ENCODE measurements at regions not wholly inside any gene's neighbourhood (a gene's known extent, or its start where the extent isn't known, plus 50 kb on each side); places are given as distances from the start of the nearest gene placed in this dataset.

DNA sequence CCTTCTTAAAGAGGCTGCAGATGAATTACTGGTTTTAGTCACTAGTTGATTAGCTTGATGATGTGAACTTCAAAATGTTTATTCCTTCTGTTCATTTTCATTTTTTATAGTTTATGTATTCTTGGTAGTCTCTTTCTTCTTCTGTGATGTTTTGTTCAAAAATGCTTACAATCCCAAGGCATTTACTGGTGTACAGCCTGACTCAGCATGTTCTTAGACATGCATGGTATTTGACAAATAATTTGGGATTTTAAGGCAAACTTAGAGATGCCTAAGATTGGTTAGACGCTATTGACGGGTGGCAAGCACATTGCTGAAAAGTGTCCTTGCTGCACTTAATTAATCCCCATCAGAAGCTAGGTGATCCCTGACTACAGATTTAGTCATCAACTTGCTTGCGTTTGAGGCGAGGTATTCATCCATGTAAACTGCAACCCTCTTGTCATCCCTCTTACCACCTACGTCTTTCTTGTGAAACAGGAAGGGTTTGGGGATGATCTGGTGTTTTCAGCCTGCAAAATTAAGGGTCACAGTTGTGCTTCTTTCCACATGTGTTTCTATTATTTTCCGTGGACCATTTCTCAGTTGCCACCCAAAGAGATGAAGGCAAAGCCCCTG lies 331.8 kb downstream of the DKK2 start:
- H3K4me1 Mint-ChIP-seq (ENCODE audit: low read depth, unreplicated experiment), result peaks cover 17% of the 10 kb centered on the region
- Histone ChIP-seq H4K20me1 (ENCODE audit: insufficient read depth, low read length) (no peaks in the 10 kb centered on the region), H3K4me1 (ENCODE audit: insufficient read depth, low read length) (peaks cover 10% of the 10 kb centered on the region), H3K9me3 (ENCODE audit: insufficient read depth, low read depth, low read length) (no peaks in the 10 kb centered on the region), H3K27me3 (ENCODE audit: insufficient read depth, low read length) (no peaks in the 10 kb centered on the region), H3K79me2 (ENCODE audit: insufficient read depth, low read length) (no peaks in the 10 kb centered on the region), H3K4me2 (ENCODE audit: low read length) (no peak overlapping the region), H3K27ac (ENCODE audit: low read depth, low read length) (no peak overlapping the region), H2AFZ (ENCODE audit: low read depth, low read length) (no peak overlapping the region), H3K9ac (ENCODE audit: low read length) (no peak overlapping the region), H3K36me3 (ENCODE audit: insufficient read depth, low read length) (no peaks in the 10 kb centered on the region), H3K4me3 (ENCODE audit: insufficient read depth, low read depth, low read length) (no peak overlapping the region)
- no peak for TF ChIP-seq EZH2 (IDR thresholded peaks at IDR 0.05; ENCODE audit: insufficient read depth, low read length)
- TF ChIP-seq, protein P1, sequence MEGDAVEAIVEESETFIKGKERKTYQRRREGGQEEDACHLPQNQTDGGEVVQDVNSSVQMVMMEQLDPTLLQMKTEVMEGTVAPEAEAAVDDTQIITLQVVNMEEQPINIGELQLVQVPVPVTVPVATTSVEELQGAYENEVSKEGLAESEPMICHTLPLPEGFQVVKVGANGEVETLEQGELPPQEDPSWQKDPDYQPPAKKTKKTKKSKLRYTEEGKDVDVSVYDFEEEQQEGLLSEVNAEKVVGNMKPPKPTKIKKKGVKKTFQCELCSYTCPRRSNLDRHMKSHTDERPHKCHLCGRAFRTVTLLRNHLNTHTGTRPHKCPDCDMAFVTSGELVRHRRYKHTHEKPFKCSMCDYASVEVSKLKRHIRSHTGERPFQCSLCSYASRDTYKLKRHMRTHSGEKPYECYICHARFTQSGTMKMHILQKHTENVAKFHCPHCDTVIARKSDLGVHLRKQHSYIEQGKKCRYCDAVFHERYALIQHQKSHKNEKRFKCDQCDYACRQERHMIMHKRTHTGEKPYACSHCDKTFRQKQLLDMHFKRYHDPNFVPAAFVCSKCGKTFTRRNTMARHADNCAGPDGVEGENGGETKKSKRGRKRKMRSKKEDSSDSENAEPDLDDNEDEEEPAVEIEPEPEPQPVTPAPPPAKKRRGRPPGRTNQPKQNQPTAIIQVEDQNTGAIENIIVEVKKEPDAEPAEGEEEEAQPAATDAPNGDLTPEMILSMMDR (IDR thresholded peaks at IDR 0.05; ENCODE audit: insufficient read depth, low read depth, low read length), result no peak
- H3K9me3 Mint-ChIP-seq (ENCODE audit: unreplicated experiment), result peaks cover 5% of the 10 kb centered on the region
- no peaks in the 10 kb centered on the region for H3K27me3 Mint-ChIP-seq (ENCODE audit: low read depth, unreplicated experiment)
- no peak overlapping the region for H3K4me3 Mint-ChIP-seq (ENCODE audit: unreplicated experiment)
- no peak overlapping the region for H3K27ac Mint-ChIP-seq (ENCODE audit: unreplicated experiment)
- FAIRE-seq, result no peak
- DNase-seq (ENCODE audit: low read depth), result peak; percentile 47
- no peaks in the 10 kb centered on the region for H3K36me3 Mint-ChIP-seq (ENCODE audit: low read depth, unreplicated experiment)

DNA sequence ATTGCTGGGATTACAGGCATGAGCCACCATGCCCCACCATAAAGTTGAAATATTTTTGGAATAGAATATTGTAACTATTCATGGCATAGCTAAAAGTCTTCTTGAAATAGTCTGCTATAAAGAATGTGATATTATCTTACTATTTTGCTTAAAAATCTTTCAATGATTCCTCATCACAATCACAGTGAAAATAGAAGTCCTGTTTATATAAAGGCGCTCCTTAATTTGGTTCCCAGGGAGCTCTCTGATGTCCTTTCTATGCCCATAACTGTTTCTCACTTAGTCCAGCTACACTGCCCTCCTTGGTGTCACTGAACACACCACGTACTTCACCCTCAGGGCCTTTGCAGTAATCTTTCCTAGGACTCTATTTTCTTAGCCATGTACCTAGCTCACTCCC lies 331.7 kb upstream of the GIMD1 start:
- Histone ChIP-seq H3K9ac (ENCODE audit: low read length) (no peak overlapping the region), H3K4me2 (ENCODE audit: low read length) (no peak overlapping the region), H3K27me3 (ENCODE audit: insufficient read depth, low read length) (no peaks in the 10 kb centered on the region), H4K20me1 (ENCODE audit: insufficient read depth, low read length) (no peaks in the 10 kb centered on the region), H3K4me3 (ENCODE audit: insufficient read depth, low read depth, low read length) (no peak overlapping the region), H3K36me3 (ENCODE audit: insufficient read depth, low read length) (no peaks in the 10 kb centered on the region), H3K27ac (ENCODE audit: low read depth, low read length) (no peak overlapping the region), H3K79me2 (ENCODE audit: insufficient read depth, low read length) (no peaks in the 10 kb centered on the region), H3K4me1 (ENCODE audit: insufficient read depth, low read length) (peaks cover 5% of the 10 kb centered on the region), H2AFZ (ENCODE audit: low read depth, low read length) (no peak overlapping the region), H3K9me3 (ENCODE audit: insufficient read depth, low read depth, low read length) (no peaks in the 10 kb centered on the region)
- FAIRE-seq (no peak), DNase-seq (ENCODE audit: low read depth) (no peak)
- no peak overlapping the region for H3K4me3 Mint-ChIP-seq (ENCODE audit: unreplicated experiment)
- H3K36me3 Mint-ChIP-seq (ENCODE audit: low read depth, unreplicated experiment), result no peaks in the 10 kb centered on the region
- peaks cover 5% of the 10 kb centered on the region for H3K9me3 Mint-ChIP-seq (ENCODE audit: unreplicated experiment)
- H3K4me1 Mint-ChIP-seq (ENCODE audit: low read depth, unreplicated experiment), result peaks cover 3% of the 10 kb centered on the region
- H3K27me3 Mint-ChIP-seq (ENCODE audit: low read depth, unreplicated experiment), result no peaks in the 10 kb centered on the region
- H3K27ac Mint-ChIP-seq (ENCODE audit: unreplicated experiment), result no peak overlapping the region
- TF ChIP-seq EZH2 (IDR thresholded peaks at IDR 0.05; ENCODE audit: insufficient read depth, low read length), result no peak
- TF ChIP-seq, protein P1 (IDR thresholded peaks at IDR 0.05; ENCODE audit: insufficient read depth, low read depth, low read length), result no peak

DNA sequence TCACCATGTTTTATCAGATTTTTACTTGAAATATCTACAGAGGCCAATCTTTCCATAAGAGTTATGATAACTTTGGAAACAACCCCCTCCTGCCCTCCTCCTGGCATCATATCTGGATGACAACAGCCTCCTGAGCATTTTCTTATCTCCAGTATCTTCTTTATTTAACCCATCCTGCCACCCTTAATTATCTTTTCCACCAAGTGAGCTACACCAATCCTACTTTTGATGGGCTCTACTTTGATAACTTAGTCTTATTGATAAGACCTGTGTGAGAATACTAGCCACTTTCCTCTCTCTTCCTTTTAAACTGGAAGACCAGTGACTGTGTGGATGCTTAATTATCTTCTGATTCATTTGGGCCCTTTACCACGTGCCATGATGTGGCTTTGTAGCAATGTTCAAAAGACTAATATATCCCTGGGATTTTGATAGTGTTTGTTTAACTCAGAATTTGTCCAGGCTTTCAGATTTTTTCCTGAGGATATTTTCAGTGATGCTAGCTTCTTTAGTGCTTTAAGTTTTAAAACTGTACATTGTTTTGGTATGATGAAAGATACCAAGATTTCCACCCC lies 330.1 kb upstream of the GIMD1 start:
- no peaks in the 10 kb centered on the region for H4K20me1 ChIP-seq (ENCODE audit: insufficient read depth, low read length)
- DNase-seq (ENCODE audit: low read depth), result no peak
- no peak overlapping the region for H3K9ac ChIP-seq (ENCODE audit: low read length)
- no peak for FAIRE-seq
- no peaks in the 10 kb centered on the region for H3K36me3 ChIP-seq (ENCODE audit: insufficient read depth, low read length)
- H3K27me3 ChIP-seq (ENCODE audit: insufficient read depth, low read length), result no peaks in the 10 kb centered on the region
- H2AFZ ChIP-seq (ENCODE audit: low read depth, low read length), result no peak overlapping the region
- no peaks in the 10 kb centered on the region for H3K79me2 ChIP-seq (ENCODE audit: insufficient read depth, low read length)
- no peaks in the 10 kb centered on the region for H3K4me1 Mint-ChIP-seq (ENCODE audit: low read depth, unreplicated experiment)
- no peaks in the 10 kb centered on the region for H3K9me3 ChIP-seq (ENCODE audit: insufficient read depth, low read depth, low read length)
- H3K27ac Mint-ChIP-seq (ENCODE audit: unreplicated experiment), result no peak overlapping the region
- no peak overlapping the region for H3K27ac ChIP-seq (ENCODE audit: low read depth, low read length)
- H3K36me3 Mint-ChIP-seq (ENCODE audit: low read depth, unreplicated experiment), result no peaks in the 10 kb centered on the region
- H3K4me3 ChIP-seq (ENCODE audit: insufficient read depth, low read depth, low read length), result no peak overlapping the region
- TF ChIP-seq, protein P1 (IDR thresholded peaks at IDR 0.05; ENCODE audit: insufficient read depth, low read depth, low read length), result no peak
- no peak for TF ChIP-seq EZH2 (IDR thresholded peaks at IDR 0.05; ENCODE audit: insufficient read depth, low read length)
- H3K4me3 Mint-ChIP-seq (ENCODE audit: unreplicated experiment), result no peak overlapping the region
- H3K4me2 ChIP-seq (ENCODE audit: low read length), result no peak overlapping the region
- H3K4me1 ChIP-seq (ENCODE audit: insufficient read depth, low read length), result no peaks in the 10 kb centered on the region
- H3K27me3 Mint-ChIP-seq (ENCODE audit: low read depth, unreplicated experiment), result no peaks in the 10 kb centered on the region
- H3K9me3 Mint-ChIP-seq (ENCODE audit: unreplicated experiment), result peaks cover 11% of the 10 kb centered on the region

All from astrocyte (in vitro differentiated cells and primary cell).